ACHN (cell line): ENCODE measurements at regions not wholly inside any gene's neighbourhood (a gene's known extent, or its start where the extent isn't known, plus 50 kb on each side); places are given as distances from the start of the nearest gene placed in this dataset.
"Not testable (repeated sequence)": the region's sequence is repeated elsewhere in the genome, so short reads cannot be mapped to it uniquely, and the experiment has no call there.

Source experiments
- DNase-seq: peaks from one replicate; pipeline ENCODE4 v3.0.0-alpha.2; 2015
- in situ Hi-C: cut with HindIII; loops from 2 replicates; pipeline ENCODE4 v1.10.0; 2017; ENCODE audit warnings: low sequenced_read_pairs, low pct_ligation_motif_present, low pct_unique_long_range_greater_than_20kb

GRCh38 chrX:39677978-39678791 lies 419.6 kb downstream of the BCOR start:
- DNase-seq, result no peak
- in situ Hi-C loops, result no loop called here

GRCh38 chrX:39678914-39679313 lies 418.8 kb downstream of the BCOR start:
- in situ Hi-C loops, result no loop called here
- DNase-seq, result no peak

- in situ Hi-C loops, result no loop called here
- DNase-seq, result no peak
These were observed 418.1 kb downstream of the BCOR start for GRCh38 chrX:39679497-39680157.

GRCh38 chrX:39681885-39682284 lies 415.9 kb downstream of the BCOR start:
- in situ Hi-C loops, result no loop called here
- DNase-seq, result no peak

GRCh38 chrX:39682778-39683177 lies 415.0 kb downstream of the BCOR start:
- in situ Hi-C loops, result no loop called here
- no peak for DNase-seq

GRCh38 chrX:39688219-39688575 lies 409.6 kb downstream of the BCOR start:
- DNase-seq, result no peak
- in situ Hi-C loops, result no loop called here

- in situ Hi-C loops, result no loop called here
- DNase-seq, result peak; percentile 8
These were observed 409.0 kb downstream of the BCOR start for GRCh38 chrX:39688576-39689375.

GRCh38 chrX:39689376-39690104 lies 408.2 kb downstream of the BCOR start:
- no peak for DNase-seq
- in situ Hi-C loops, result no loop called here

GRCh38 chrX:39690541-39691415 lies 407.0 kb downstream of the BCOR start:
- DNase-seq, result no peak

GRCh38 chrX:39691724-39692123 lies 406.0 kb downstream of the BCOR start:
- no peak for DNase-seq
- in situ Hi-C loops, result no loop called here

More at GRCh38 chrX:39690541-39691415, 407.0 kb downstream of the BCOR start:
- in situ Hi-C loops, result no loop called here

GRCh38 chrX:39692796-39693195 lies 405.0 kb downstream of the BCOR start:
- no peak for DNase-seq

GRCh38 chrX:39693298-39693697 lies 404.5 kb downstream of the BCOR start:
- in situ Hi-C loops, result no loop called here
- no peak for DNase-seq

More at GRCh38 chrX:39692796-39693195, 405.0 kb downstream of the BCOR start:
- in situ Hi-C loops, result no loop called here

- not testable (repeated sequence) for DNase-seq
These were observed 395.1 kb downstream of the BCOR start for GRCh38 chrX:39702636-39703035.

GRCh38 chrX:39703307-39703706 lies 394.5 kb downstream of the BCOR start:
- no peak for DNase-seq
- in situ Hi-C loops, result no loop called here

More at GRCh38 chrX:39702636-39703035, 395.1 kb downstream of the BCOR start:
- in situ Hi-C loops, result not testable (repeated sequence)

- DNase-seq, result no peak
- in situ Hi-C loops, result no loop called here
These were observed 393.2 kb downstream of the BCOR start for GRCh38 chrX:39704590-39704989.

GRCh38 chrX:39705290-39705689 lies 392.5 kb downstream of the BCOR start:
- peak; percentile 66 for DNase-seq
- in situ Hi-C loops, result no loop called here

- no peak for DNase-seq
- in situ Hi-C loops, result no loop called here
These were observed 388.4 kb downstream of the BCOR start for GRCh38 chrX:39709364-39709763.

GRCh38 chrX:39709812-39710211 lies 387.9 kb downstream of the BCOR start:
- DNase-seq, result no peak

More at GRCh38 chrX:39709812-39710211, 387.9 kb downstream of the BCOR start:
- in situ Hi-C loops, result no loop called here
